B cell (primary cell): ENCODE measurements at regions not wholly inside any gene's neighbourhood (a gene's known extent, or its start where the extent isn't known, plus 50 kb on each side); places are given as distances from the start of the nearest gene placed in this dataset.

Source experiments
- CTCF ChIP-seq: fragments of 200-600 bp; IDR thresholded peaks from one replicate; pipeline ENCODE4 v1.8.0; 2022; ENCODE audit warnings: antibody characterized with exemption, mild to moderate bottlenecking
- EZH2 ChIP-seq: IDR thresholded peaks from 2 replicates; pipeline ENCODE4 v1.6.1; 2012; ENCODE audit warnings: borderline replicate concordance, low read depth, mild to moderate bottlenecking, moderate library complexity, low read length; ENCODE audit not compliant: insufficient read depth, poor library complexity, severe bottlenecking

GRCh38 chr5:42872865-42873264, 61.2 kb upstream of the SELENOP start:
- TF ChIP-seq CTCF: no peak
- TF ChIP-seq EZH2: no peak
